Liver (tissue), 8 donors: ENCODE measurements at regions not wholly inside any gene's neighbourhood (a gene's known extent, or its start where the extent isn't known, plus 50 kb on each side); places are given as distances from the start of the nearest gene placed in this dataset.

ENCODE experiments used
- DNase-seq: peaks from one replicate; pipeline ENCODE4 v3.0.0-alpha.2; 2017; ENCODE audit warnings: low spot score
- H3K27ac ChIP-seq, 2 donors: one replicate each; pipeline ENCODE4 v1.7.0; 2013; ENCODE audit warnings: inconsistent platforms in 2 of 2, low read length in 2 of 2, control low read depth in 1 of 2, low read depth in 1 of 2, mild to moderate bottlenecking in 1 of 2
- H3K27me3 ChIP-seq, 4 donors: one replicate each; pipeline versions ENCODE4 v1.6.1 to v1.7.0; 2013; ENCODE audit warnings: low read length in 3 of 4, inconsistent platforms in 1 of 4, mild to moderate bottlenecking in 1 of 4, moderate library complexity in 1 of 4; ENCODE audit not compliant: control insufficient read depth in 4 of 4, insufficient read depth in 4 of 4
- H3K36me3 ChIP-seq, 4 donors: one replicate each; pipeline versions ENCODE4 v1.6.1 to v1.7.0; 2013; ENCODE audit warnings: low read length in 3 of 4, mild to moderate bottlenecking in 3 of 4, low read depth in 1 of 4, moderate library complexity in 1 of 4; ENCODE audit not compliant: control insufficient read depth in 4 of 4, insufficient read depth in 3 of 4
- H3K4me1 ChIP-seq, 4 donors: one replicate each; pipeline versions ENCODE4 v1.6.1 to v1.7.0; 2013; ENCODE audit warnings: low read length in 3 of 4, mild to moderate bottlenecking in 3 of 4, moderate library complexity in 1 of 4; ENCODE audit not compliant: control insufficient read depth in 4 of 4, insufficient read depth in 4 of 4
- H3K4me3 ChIP-seq, 3 donors: one replicate each; pipeline versions ENCODE4 v1.6.1 to v1.7.0; 2013; ENCODE audit warnings: low read length in 3 of 3, control low read depth in 1 of 3, low read depth in 1 of 3, mild to moderate bottlenecking in 1 of 3
- H3K9ac ChIP-seq, 2 donors: one replicate each; pipeline ENCODE4 v1.7.0; 2013; ENCODE audit warnings: low read length in 2 of 2, mild to moderate bottlenecking in 2 of 2, moderate library complexity in 2 of 2, control low read depth in 1 of 2, low read depth in 1 of 2
- H3K9me3 ChIP-seq, 4 donors: one replicate each; pipeline versions ENCODE4 v1.6.1 to v1.7.0; 2013; ENCODE audit warnings: low read length in 3 of 4; ENCODE audit not compliant: control insufficient read depth in 4 of 4
- EGR1 ChIP-seq, 2 donors: IDR thresholded peaks; 2 replicates each; pipeline ENCODE4 v1.6.1; 2016 to 2018; ENCODE audit warnings: antibody characterized with exemption in 2 of 2, low read depth in 2 of 2
- FOXA1 ChIP-seq: IDR thresholded peaks from 2 replicates; pipeline ENCODE4 v1.6.1; 2016; ENCODE audit warnings: antibody characterized with exemption
- FOXA2 ChIP-seq: IDR thresholded peaks from 2 replicates; pipeline ENCODE4 v1.6.1; 2016; ENCODE audit warnings: antibody characterized with exemption
- GABPA ChIP-seq, 2 donors: IDR thresholded peaks in 1 of 2; conservative IDR thresholded peaks in 1 of 2; 2 replicates each; pipeline ENCODE4 v1.6.1; 2016; ENCODE audit warnings: antibody characterized with exemption in 2 of 2, mild to moderate bottlenecking in 1 of 2, moderate library complexity in 1 of 2
- HNF4A ChIP-seq, 2 donors: conservative IDR thresholded peaks; 2 replicates each; pipeline ENCODE4 v1.6.1; 2016; ENCODE audit warnings: antibody characterized with exemption in 2 of 2, mild to moderate bottlenecking in 2 of 2
- JUND ChIP-seq, 2 donors: IDR thresholded peaks; 2 replicates each; pipeline ENCODE4 v1.6.1; 2016; ENCODE audit warnings: antibody characterized with exemption in 2 of 2
- NR2F2 ChIP-seq: IDR thresholded peaks from 2 replicates; pipeline ENCODE4 v1.6.1; 2016; ENCODE audit warnings: antibody characterized with exemption
- RAD21 ChIP-seq, 2 donors: IDR thresholded peaks; 2 replicates each; pipeline ENCODE4 v1.6.1; 2016; ENCODE audit warnings: antibody characterized with exemption in 2 of 2, mild to moderate bottlenecking in 2 of 2
- RXRA ChIP-seq, 2 donors: IDR thresholded peaks; 2 replicates each; pipeline ENCODE4 v1.6.1; 2017 to 2018; ENCODE audit warnings: antibody characterized with exemption in 2 of 2, mild to moderate bottlenecking in 1 of 2
- SP1 ChIP-seq: IDR thresholded peaks from 2 replicates; pipeline ENCODE4 v1.6.1; 2018; ENCODE audit warnings: antibody characterized with exemption, mild to moderate bottlenecking
- YY1 ChIP-seq: IDR thresholded peaks from 2 replicates; pipeline ENCODE4 v1.6.1; 2016; ENCODE audit warnings: antibody characterized with exemption, mild to moderate bottlenecking
- WGBS: extraction: QIAGEN DNeasy Blood & Tissue Kit; methylation state at CpG from one replicate; pipeline ENCODE4 v1.1.7; 2013; 5-methylcytosine and 5-hydroxymethylcytosine counted together
- TF ChIP-seq, protein P1 (sequence below): IDR thresholded peaks from 2 replicates; pipeline ENCODE4 v1.6.1; 2016; ENCODE audit warnings: antibody characterized with exemption
- TF ChIP-seq, protein P2 (sequence below): fragments of 150-350 bp; IDR thresholded peaks from 2 replicates; pipeline ENCODE4 v1.5.1; 2017; ENCODE audit warnings: improper control_type of control experiment, low read depth, low read length; ENCODE audit not compliant: missing input control
- TF ChIP-seq, protein P3 (sequence below): IDR thresholded peaks from 2 replicates; pipeline ENCODE4 v1.6.1; 2016; ENCODE audit warnings: antibody characterized with exemption, mild to moderate bottlenecking
- donor health status: healthy.
- donor health status: healthy.
- donor health status: healthy.
- donor health status: healthy.
- donor health status: healthy.

DNA sequence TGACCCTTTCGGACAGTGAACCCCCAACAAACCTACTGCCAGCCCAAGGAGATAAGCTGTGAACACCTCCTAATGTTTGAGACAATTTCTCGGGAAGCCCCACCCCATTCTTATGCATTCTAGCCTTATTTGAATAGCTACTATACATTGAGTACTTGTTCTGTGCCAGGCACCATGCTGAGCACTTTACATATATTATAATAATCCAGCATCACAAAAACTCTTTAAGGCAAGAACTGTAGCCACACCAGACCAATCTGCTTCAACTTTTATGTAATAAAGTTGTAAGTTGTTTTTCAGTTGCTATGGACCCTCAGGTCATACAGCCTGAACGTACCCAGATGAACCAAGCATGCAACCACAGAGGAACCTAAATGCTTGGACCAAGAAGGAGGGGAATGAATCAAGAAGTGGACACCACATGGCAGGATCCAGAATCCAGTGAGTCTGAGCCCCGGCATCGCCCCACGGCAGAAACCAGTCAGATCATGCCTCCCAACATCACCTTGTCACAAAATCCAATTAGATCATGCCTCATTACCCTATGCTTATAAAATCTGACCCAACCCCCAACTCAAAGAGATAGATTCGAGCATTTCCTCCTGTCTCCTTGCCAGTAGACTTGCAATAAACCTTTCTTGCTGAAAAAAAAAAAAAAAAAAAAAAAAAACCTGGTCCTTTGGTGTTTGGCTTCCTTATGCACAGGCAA, 225.0 kb downstream of the QDPR start:
- Histone ChIP-seq H3K9ac (no peak overlapping the region), H3K4me3 (no peak overlapping the region), H3K27me3 (no peaks in the 10 kb centered on the region), H3K27ac (no peak overlapping the region), H3K4me1 (no peaks in the 10 kb centered on the region), H3K9me3 (no peaks in the 10 kb centered on the region), H3K36me3 (no peaks in the 10 kb centered on the region)
- TF ChIP-seq FOXA2 (no peak), RXRA (IDR thresholded peaks at IDR 0.05) (no peak), NR2F2 (no peak), EGR1 (IDR thresholded peaks at IDR 0.05; ENCODE audit: low read depth in 2 of 2) (no peak), RAD21 (IDR thresholded peaks at IDR 0.05) (no peak), FOXA1 (no peak), GABPA (IDR thresholded peaks at IDR 0.05 in 1 of 2, conservative IDR thresholded peaks at IDR 0.05 in 1 of 2) (no peak), JUND (IDR thresholded peaks at IDR 0.05) (no peak)
- TF ChIP-seq, protein P1, sequence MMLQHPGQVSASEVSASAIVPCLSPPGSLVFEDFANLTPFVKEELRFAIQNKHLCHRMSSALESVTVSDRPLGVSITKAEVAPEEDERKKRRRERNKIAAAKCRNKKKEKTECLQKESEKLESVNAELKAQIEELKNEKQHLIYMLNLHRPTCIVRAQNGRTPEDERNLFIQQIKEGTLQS: no peak
- TF ChIP-seq, protein P2, sequence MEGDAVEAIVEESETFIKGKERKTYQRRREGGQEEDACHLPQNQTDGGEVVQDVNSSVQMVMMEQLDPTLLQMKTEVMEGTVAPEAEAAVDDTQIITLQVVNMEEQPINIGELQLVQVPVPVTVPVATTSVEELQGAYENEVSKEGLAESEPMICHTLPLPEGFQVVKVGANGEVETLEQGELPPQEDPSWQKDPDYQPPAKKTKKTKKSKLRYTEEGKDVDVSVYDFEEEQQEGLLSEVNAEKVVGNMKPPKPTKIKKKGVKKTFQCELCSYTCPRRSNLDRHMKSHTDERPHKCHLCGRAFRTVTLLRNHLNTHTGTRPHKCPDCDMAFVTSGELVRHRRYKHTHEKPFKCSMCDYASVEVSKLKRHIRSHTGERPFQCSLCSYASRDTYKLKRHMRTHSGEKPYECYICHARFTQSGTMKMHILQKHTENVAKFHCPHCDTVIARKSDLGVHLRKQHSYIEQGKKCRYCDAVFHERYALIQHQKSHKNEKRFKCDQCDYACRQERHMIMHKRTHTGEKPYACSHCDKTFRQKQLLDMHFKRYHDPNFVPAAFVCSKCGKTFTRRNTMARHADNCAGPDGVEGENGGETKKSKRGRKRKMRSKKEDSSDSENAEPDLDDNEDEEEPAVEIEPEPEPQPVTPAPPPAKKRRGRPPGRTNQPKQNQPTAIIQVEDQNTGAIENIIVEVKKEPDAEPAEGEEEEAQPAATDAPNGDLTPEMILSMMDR: no peak
- WGBS: 65% methylated on average over 7 of the region's 7 CpGs
- no peak for DNase-seq

DNA sequence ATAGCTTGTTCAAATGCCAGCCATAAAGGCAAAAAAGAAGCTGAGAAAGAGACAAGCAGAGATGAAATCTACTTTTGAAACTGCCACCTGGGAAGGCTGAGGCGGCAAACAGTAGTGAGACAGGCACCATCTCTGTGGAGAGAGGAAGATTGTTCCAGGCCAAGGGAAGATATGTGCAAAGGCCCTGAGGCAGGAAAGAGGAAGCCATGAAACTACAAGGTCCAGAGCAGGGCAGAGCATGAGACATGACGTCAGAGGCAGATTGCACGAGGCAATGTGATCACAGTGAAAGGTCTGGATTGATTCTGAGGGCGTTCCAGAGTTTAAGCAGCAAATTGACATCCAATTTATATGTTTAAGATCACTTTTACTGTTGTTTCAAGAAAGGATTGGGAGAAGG, 226.1 kb downstream of the QDPR start:
- no peaks in the 10 kb centered on the region for H3K36me3 ChIP-seq
- H3K27ac ChIP-seq: no peak overlapping the region
- no peak for DNase-seq
- TF ChIP-seq, protein P3, sequence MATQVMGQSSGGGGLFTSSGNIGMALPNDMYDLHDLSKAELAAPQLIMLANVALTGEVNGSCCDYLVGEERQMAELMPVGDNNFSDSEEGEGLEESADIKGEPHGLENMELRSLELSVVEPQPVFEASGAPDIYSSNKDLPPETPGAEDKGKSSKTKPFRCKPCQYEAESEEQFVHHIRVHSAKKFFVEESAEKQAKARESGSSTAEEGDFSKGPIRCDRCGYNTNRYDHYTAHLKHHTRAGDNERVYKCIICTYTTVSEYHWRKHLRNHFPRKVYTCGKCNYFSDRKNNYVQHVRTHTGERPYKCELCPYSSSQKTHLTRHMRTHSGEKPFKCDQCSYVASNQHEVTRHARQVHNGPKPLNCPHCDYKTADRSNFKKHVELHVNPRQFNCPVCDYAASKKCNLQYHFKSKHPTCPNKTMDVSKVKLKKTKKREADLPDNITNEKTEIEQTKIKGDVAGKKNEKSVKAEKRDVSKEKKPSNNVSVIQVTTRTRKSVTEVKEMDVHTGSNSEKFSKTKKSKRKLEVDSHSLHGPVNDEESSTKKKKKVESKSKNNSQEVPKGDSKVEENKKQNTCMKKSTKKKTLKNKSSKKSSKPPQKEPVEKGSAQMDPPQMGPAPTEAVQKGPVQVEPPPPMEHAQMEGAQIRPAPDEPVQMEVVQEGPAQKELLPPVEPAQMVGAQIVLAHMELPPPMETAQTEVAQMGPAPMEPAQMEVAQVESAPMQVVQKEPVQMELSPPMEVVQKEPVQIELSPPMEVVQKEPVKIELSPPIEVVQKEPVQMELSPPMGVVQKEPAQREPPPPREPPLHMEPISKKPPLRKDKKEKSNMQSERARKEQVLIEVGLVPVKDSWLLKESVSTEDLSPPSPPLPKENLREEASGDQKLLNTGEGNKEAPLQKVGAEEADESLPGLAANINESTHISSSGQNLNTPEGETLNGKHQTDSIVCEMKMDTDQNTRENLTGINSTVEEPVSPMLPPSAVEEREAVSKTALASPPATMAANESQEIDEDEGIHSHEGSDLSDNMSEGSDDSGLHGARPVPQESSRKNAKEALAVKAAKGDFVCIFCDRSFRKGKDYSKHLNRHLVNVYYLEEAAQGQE: no peak
- no peak for TF ChIP-seq RXRA (IDR thresholded peaks at IDR 0.05)
- no peak for TF ChIP-seq FOXA2
- no peak for TF ChIP-seq SP1
- TF ChIP-seq, protein P1: no peak
- TF ChIP-seq HNF4A (conservative IDR thresholded peaks at IDR 0.05): no peak
- TF ChIP-seq, protein P2: no peak
- no peak for TF ChIP-seq YY1
- WGBS: 71% methylated on average over 4 of the region's 4 CpGs
- no peaks in the 10 kb centered on the region for H3K27me3 ChIP-seq
- no peak overlapping the region for H3K9ac ChIP-seq
- H3K4me1 ChIP-seq: no peaks in the 10 kb centered on the region
- H3K9me3 ChIP-seq: no peaks in the 10 kb centered on the region
- no peak overlapping the region for H3K4me3 ChIP-seq
